ENCODE measurements at regions not wholly inside any gene's neighbourhood (a gene's known extent, or its start where the extent isn't known, plus 50 kb on each side); places are given as distances from the start of the nearest gene placed in this dataset.

GRCh38 chr3:43951813-43952212 lies 261.1 kb downstream of the ABHD5 start:
- DNase-seq (ENCODE audit: low spot score): no peak

- DNase-seq (ENCODE audit: low spot score): no peak
Observed at GRCh38 chr3:43953380-43953779, 262.6 kb downstream of the ABHD5 start.

- no peak for DNase-seq (ENCODE audit: low spot score)
Observed at GRCh38 chr3:43953814-43954692, 263.3 kb downstream of the ABHD5 start.

- no peak for DNase-seq (ENCODE audit: low spot score)
Observed at GRCh38 chr3:43956945-43957344, 266.2 kb downstream of the ABHD5 start.

GRCh38 chr3:43957553-43957952 lies 266.8 kb downstream of the ABHD5 start:
- DNase-seq (ENCODE audit: low spot score): no peak

GRCh38 chr3:43958005-43958770 lies 267.4 kb downstream of the ABHD5 start:
- DNase-seq (ENCODE audit: low spot score): no peak

- no peak for DNase-seq (ENCODE audit: low spot score)
Observed at GRCh38 chr3:43958973-43959372, 268.2 kb downstream of the ABHD5 start.

GRCh38 chr3:43959498-43960447 lies 269.0 kb downstream of the ABHD5 start:
- DNase-seq (ENCODE audit: low spot score): no peak

GRCh38 chr3:43960448-43960840 lies 269.7 kb downstream of the ABHD5 start:
- DNase-seq (ENCODE audit: low spot score): no peak

GRCh38 chr3:43962043-43962442 lies 271.3 kb downstream of the ABHD5 start:
- no peak for DNase-seq (ENCODE audit: low spot score)

GRCh38 chr3:43963208-43963607 lies 272.5 kb downstream of the ABHD5 start:
- DNase-seq (ENCODE audit: low spot score): no peak

- no peak for DNase-seq (ENCODE audit: low spot score)
Observed at GRCh38 chr3:43964640-43965039, 273.9 kb downstream of the ABHD5 start.

GRCh38 chr3:43965656-43966055 lies 274.9 kb downstream of the ABHD5 start:
- DNase-seq (ENCODE audit: low spot score): no peak

GRCh38 chr3:43966126-43966525 lies 275.4 kb downstream of the ABHD5 start:
- DNase-seq (ENCODE audit: low spot score): no peak

GRCh38 chr3:43966530-43966929 lies 275.2 kb upstream of the TOPAZ1 start:
- DNase-seq (ENCODE audit: low spot score): no peak

- no peak for DNase-seq (ENCODE audit: low spot score)
Observed at GRCh38 chr3:43968465-43968864, 273.2 kb upstream of the TOPAZ1 start.

- DNase-seq (ENCODE audit: low spot score): no peak
Observed at GRCh38 chr3:43969944-43970343, 271.7 kb upstream of the TOPAZ1 start.

- no peak for DNase-seq (ENCODE audit: low spot score)
Observed at GRCh38 chr3:43970351-43970750, 271.3 kb upstream of the TOPAZ1 start.

- DNase-seq (ENCODE audit: low spot score): no peak
Observed at GRCh38 chr3:43970920-43971319, 270.8 kb upstream of the TOPAZ1 start.

- no peak for DNase-seq (ENCODE audit: low spot score)
Observed at GRCh38 chr3:43971486-43971885, 270.2 kb upstream of the TOPAZ1 start.

GRCh38 chr3:43978708-43979107 lies 263.0 kb upstream of the TOPAZ1 start:
- DNase-seq (ENCODE audit: low spot score): no peak

GRCh38 chr3:43979645-43980044 lies 262.0 kb upstream of the TOPAZ1 start:
- DNase-seq (ENCODE audit: low spot score): no peak

Data from GM03348 (cell line).